ENCODE measurements at regions not wholly inside any gene's neighbourhood (a gene's known extent, or its start where the extent isn't known, plus 50 kb on each side); places are given as distances from the start of the nearest gene placed in this dataset.

- intact Hi-C loops (cut with DNase I; ENCODE audit: low total_unique reads), result no loop called here
- DNase-seq, result no peak
- Histone ChIP-seq H3K36me3 (ENCODE audit: low read depth, missing control alignments) (no peaks in the 10 kb centered on the region), H3K4me3 (no peak overlapping the region), H3K27ac (no peak overlapping the region), H3K9me3 (no peaks in the 10 kb centered on the region), H3K4me1 (no peaks in the 10 kb centered on the region), H3K27me3 (no peaks in the 10 kb centered on the region)
- no peak for TF ChIP-seq POLR2A (IDR thresholded peaks at IDR 0.05)
- TF ChIP-seq, protein P1, sequence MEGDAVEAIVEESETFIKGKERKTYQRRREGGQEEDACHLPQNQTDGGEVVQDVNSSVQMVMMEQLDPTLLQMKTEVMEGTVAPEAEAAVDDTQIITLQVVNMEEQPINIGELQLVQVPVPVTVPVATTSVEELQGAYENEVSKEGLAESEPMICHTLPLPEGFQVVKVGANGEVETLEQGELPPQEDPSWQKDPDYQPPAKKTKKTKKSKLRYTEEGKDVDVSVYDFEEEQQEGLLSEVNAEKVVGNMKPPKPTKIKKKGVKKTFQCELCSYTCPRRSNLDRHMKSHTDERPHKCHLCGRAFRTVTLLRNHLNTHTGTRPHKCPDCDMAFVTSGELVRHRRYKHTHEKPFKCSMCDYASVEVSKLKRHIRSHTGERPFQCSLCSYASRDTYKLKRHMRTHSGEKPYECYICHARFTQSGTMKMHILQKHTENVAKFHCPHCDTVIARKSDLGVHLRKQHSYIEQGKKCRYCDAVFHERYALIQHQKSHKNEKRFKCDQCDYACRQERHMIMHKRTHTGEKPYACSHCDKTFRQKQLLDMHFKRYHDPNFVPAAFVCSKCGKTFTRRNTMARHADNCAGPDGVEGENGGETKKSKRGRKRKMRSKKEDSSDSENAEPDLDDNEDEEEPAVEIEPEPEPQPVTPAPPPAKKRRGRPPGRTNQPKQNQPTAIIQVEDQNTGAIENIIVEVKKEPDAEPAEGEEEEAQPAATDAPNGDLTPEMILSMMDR (IDR thresholded peaks at IDR 0.05), result no peak
- 59 to 68% methylated on average over 2 of the region's 2 CpGs for WGBS, 2 donors
These were observed 167.1 kb upstream of the PLD5 start for GRCh38 chr1:242691610-242691945.

GRCh38 chr1:242690849-242691609 is 166.5 kb upstream of the PLD5 start:
- no peak for DNase-seq
- Histone ChIP-seq H3K36me3 (ENCODE audit: low read depth, missing control alignments) (no peaks in the 10 kb centered on the region), H3K4me1 (no peaks in the 10 kb centered on the region), H3K27me3 (no peaks in the 10 kb centered on the region), H3K4me3 (no peak overlapping the region), H3K27ac (no peak overlapping the region), H3K9me3 (no peaks in the 10 kb centered on the region)
- TF ChIP-seq, protein P1 (IDR thresholded peaks at IDR 0.05), result no peak
- TF ChIP-seq POLR2A (IDR thresholded peaks at IDR 0.05), result no peak
- intact Hi-C loops (cut with DNase I; ENCODE audit: low total_unique reads), result no loop called here
- 34% methylated on average over 8 of the region's 8 CpGs for WGBS, 2 donors

DNA sequence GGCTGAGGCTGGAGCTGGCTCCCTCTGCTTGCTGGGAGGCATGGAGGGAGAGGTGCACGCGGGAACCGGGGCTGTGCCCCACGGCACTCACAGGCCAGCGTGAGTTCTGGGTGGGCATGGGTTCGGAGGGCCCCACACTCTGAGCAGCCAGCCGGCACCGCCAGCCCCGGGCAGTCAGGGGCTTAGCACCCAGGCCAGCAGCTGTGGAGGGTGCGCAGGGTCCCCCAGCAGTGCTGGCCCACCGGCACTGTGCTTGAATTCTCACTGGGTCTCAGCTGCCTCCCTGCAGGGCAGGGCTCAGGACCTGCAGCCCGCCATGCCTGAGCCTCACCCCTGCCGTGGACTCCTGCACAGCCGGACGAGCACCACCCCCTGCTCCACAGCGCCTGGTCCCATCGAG is 164.9 kb upstream of the PLD5 start:
- TF ChIP-seq POLR2A (IDR thresholded peaks at IDR 0.05), result no peak
- TF ChIP-seq, protein P1 (IDR thresholded peaks at IDR 0.05), result no peak
- H3K4me1 ChIP-seq, result no peaks in the 10 kb centered on the region
- no peak overlapping the region for H3K27ac ChIP-seq
- intact Hi-C loops (cut with DNase I; ENCODE audit: low total_unique reads), result no loop called here
- H3K36me3 ChIP-seq (ENCODE audit: low read depth, missing control alignments), result no peaks in the 10 kb centered on the region
- 89% methylated on average over 14 of the region's 17 CpGs; no CpG with 5 or more reads in 1 of the 2 donors for WGBS, 2 donors
- no peaks in the 10 kb centered on the region for H3K27me3 ChIP-seq
- no peak for DNase-seq
- no peak overlapping the region for H3K4me3 ChIP-seq
- no peaks in the 10 kb centered on the region for H3K9me3 ChIP-seq

- no peak for DNase-seq
- Histone ChIP-seq H3K36me3 (ENCODE audit: low read depth, missing control alignments) (no peaks in the 10 kb centered on the region), H3K4me3 (no peak overlapping the region), H3K4me1 (no peaks in the 10 kb centered on the region), H3K27me3 (no peaks in the 10 kb centered on the region), H3K9me3 (no peaks in the 10 kb centered on the region), H3K27ac (no peak overlapping the region)
- TF ChIP-seq, protein P1 (IDR thresholded peaks at IDR 0.05), result no peak
- no peak for TF ChIP-seq POLR2A (IDR thresholded peaks at IDR 0.05)
- intact Hi-C loops (cut with DNase I; ENCODE audit: low total_unique reads), result no loop called here
- 91 to 93% methylated on average over 10 of the region's 10 CpGs for WGBS, 2 donors
These were observed 150.6 kb upstream of the PLD5 start for GRCh38 chr1:242674951-242675645.

Measured in testis (tissue), 2 donors.